ENCODE measurements at regions not wholly inside any gene's neighbourhood (a gene's known extent, or its start where the extent isn't known, plus 50 kb on each side); places are given as distances from the start of the nearest gene placed in this dataset.

GRCh38 chr3:180278583-180279188 is 241.9 kb upstream of the PEX5L start:
- TF ChIP-seq CTCF (IDR thresholded peaks at IDR 0.05 in 4 of 5, conservative IDR thresholded peaks at IDR 0.05 in 1 of 5) (no peak), POLR2A (IDR thresholded peaks at IDR 0.05) (no peak)
